Gastrocnemius medialis (tissue), 4 donors: ENCODE measurements at regions not wholly inside any gene's neighbourhood (a gene's known extent, or its start where the extent isn't known, plus 50 kb on each side); places are given as distances from the start of the nearest gene placed in this dataset.

Experiments
- POLR2A ChIP-seq, 2 donors: fragments of 450-650 bp; IDR thresholded peaks; one replicate each; pipeline ENCODE4 v1.6.1; 2017; ENCODE audit warnings: antibody characterized with exemption in 2 of 2, mild to moderate bottlenecking in 2 of 2, moderate library complexity in 2 of 2
- TF ChIP-seq, protein P1 (sequence below), 5 experiments: fragments of 450-650 bp in 3 of 5; fragments of 200-600 bp in 2 of 5; sonication (generic) in 2 of 5; IDR thresholded peaks in 4 of 5; conservative IDR thresholded peaks in 1 of 5; 1 replicate in 4 of 5; 2 replicates in 1 of 5; pipeline ENCODE4 v1.5.1; 2016 to 2019; ENCODE audit warnings: antibody characterized with exemption in 5 of 5, mild to moderate bottlenecking in 3 of 5, moderate library complexity in 3 of 5

DNA sequence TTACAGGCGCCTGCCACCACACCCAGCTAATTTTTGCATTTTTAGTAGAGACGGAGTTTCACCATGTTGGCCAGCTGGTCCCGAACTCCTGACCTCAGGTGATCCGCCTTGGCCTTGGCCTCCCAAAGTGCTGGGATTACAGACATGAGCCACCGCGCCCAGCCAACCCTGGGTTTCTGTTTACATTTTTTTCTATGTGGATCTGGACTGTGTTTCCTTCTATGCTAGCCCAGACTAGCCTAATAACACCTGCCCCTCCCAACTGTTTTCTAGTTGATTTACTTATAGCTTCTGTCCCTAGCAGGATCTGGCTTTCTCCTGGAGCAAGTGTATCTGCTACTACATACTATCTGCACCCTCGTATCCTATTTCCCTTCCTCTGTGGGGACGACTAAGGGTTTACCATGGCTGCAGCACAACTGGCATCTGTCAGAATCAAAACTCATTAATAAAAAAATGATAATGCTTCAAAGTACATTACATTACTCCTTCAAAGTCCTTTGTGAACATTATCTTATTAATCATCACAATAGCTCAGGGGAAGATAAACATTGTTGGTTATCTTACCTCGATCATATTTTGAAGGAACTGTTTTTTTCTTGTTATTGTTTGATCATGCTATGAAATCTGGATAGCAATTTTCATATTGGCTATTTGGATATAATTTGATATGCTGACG is 228.3 kb downstream of the KLF5 start:
- TF ChIP-seq, protein P1, sequence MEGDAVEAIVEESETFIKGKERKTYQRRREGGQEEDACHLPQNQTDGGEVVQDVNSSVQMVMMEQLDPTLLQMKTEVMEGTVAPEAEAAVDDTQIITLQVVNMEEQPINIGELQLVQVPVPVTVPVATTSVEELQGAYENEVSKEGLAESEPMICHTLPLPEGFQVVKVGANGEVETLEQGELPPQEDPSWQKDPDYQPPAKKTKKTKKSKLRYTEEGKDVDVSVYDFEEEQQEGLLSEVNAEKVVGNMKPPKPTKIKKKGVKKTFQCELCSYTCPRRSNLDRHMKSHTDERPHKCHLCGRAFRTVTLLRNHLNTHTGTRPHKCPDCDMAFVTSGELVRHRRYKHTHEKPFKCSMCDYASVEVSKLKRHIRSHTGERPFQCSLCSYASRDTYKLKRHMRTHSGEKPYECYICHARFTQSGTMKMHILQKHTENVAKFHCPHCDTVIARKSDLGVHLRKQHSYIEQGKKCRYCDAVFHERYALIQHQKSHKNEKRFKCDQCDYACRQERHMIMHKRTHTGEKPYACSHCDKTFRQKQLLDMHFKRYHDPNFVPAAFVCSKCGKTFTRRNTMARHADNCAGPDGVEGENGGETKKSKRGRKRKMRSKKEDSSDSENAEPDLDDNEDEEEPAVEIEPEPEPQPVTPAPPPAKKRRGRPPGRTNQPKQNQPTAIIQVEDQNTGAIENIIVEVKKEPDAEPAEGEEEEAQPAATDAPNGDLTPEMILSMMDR (IDR thresholded peaks at IDR 0.05 in 4 of 5, conservative IDR thresholded peaks at IDR 0.05 in 1 of 5) = no peak
- no peak for TF ChIP-seq POLR2A (IDR thresholded peaks at IDR 0.05)
